HG03064 (cell line): ENCODE measurements at regions not wholly inside any gene's neighbourhood (a gene's known extent, or its start where the extent isn't known, plus 50 kb on each side); places are given as distances from the start of the nearest gene placed in this dataset.
A peak's percentile ranks its signal among the peaks of the same experiment; 100 is the strongest.

Experiments
- ATAC-seq: cut with Tn5 transposase; IDR thresholded peaks from one replicate; pipeline ENCODE4 v1.9.1; 2021; ENCODE audit warnings: low read depth; ENCODE audit not compliant: unreplicated experiment

DNA sequence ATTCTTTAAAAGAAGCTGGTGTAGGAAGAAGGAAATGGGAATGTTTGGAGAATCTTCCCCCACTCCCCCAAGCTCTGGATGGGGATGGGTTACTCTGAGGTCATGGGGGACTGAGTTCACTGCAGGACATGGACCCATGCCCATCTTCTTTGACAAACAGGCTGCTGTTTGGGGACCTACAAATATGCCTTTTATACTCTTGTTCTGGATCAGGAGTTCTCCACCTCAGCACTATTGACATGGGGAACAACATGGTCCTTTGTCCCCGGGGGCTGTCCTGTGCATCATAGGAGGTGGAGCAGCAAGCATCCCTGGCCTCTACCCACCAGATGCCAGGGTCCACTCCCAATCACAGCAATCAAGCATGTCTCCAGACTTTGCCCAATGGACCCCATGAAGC, 365.8 kb upstream of the C1orf174 start:
- ATAC-seq = no peak

DNA sequence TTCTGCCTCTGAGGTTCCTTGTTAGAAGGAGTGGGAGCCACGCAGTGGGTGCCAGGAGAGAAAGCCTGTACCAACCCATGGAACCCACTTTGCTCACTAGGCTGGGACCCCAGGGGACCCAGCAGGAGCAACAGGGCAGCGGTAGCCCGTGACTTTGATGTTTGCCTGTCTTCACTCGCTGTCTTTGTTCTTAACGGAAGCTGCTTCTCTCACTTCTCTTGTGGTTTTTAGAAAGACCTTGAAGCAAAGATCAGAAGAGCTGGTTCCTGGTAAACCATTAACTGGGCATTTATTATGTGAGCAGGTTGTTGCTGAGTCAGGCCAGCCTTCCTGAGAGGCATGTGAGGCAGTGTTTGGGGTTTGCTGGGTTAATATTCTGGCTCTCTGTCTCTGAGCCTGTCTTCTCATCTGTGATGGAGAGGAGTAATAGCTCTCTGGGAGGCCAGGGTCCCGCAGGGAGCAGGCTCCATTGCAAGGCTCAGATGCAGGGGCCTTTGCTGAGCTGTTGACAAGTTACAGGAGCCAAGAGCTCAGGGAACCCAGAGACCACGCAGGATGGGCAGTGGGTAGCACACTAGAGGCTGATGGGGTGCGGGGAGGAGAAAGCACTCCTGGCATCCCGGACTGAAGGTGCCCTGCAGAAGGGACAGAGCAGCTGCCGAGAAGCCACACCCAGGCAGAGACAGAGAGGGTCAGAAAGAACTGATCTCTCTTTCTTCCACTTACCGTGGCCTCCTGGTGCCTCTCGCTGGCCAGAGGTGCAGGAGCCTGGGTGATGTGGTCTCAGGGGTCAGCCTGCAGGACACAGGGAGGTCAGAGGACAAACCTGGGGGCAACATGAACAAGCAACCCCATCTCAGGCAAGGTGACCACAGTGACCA, 367.5 kb upstream of the C1orf174 start:
- ATAC-seq = peak; percentile 91

DNA sequence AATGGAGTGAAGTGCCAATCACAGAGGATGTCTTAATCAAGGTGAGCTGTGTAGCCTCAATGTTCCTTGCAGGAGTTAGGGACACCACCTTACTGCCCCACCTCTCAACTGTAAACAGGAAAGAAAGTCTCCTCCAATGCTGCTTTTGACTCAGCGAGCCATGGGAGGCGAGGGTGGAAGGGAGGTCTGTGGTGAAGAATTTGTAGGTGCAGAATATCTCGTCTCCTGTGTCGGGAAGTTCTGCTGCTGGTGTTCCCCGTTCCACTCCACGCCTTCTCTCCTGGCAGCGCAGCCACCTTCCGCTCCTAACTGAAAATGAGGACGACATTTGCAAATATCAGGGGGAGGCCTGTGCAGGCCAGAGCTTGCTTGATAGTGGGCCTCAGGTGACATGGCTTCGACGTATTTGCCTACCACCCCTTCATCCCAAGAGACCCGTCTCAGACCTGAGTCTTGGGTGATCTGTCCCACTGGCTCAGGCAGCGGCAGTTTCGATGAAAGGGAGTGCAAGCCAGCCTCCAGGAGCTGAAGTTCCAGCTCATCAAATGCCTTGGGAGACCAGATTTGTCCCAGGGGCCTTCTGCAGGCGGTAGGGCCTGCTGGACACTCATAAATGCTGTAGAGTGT, 368.3 kb upstream of the C1orf174 start:
- no peak for ATAC-seq

DNA sequence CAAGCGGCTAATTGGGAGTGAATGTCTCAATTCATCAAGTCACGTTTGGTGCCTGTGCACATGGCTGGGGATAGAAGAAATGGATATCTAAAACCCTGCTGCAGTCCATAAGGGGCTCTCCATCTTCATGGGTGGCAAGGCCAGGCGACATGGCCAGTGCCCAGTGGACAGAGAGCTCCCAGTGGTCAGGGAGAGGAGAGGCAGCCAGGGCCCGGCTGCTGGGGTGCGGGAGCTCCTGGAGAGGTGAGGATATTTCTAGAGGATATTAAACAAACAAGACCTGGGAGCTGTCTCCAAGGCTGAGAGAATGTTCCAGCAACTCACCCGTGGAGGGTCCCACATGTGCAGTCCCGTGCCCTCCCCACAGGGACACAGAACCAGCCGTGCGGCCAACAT, 368.8 kb upstream of the C1orf174 start:
- ATAC-seq = no peak

DNA sequence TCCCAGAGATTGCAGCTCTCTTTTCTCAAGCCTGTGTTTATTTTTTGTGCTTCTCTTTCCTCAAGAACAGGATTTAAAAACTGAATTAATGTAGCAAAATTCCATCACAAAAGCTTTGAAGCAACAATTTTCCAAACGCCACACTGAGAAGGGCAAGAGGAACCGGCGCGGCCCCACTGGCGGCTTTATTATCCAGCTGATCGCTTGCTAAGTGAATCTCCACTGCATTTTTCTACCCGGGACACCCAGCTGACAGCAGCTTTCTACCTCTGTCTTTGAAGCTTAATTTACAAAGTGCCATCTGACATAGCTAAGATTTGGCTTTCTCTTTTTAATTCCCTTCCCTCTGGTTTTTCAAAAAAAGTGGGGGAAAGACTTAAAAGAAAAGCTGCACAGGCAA, 369.3 kb upstream of the C1orf174 start:
- ATAC-seq = no peak

DNA sequence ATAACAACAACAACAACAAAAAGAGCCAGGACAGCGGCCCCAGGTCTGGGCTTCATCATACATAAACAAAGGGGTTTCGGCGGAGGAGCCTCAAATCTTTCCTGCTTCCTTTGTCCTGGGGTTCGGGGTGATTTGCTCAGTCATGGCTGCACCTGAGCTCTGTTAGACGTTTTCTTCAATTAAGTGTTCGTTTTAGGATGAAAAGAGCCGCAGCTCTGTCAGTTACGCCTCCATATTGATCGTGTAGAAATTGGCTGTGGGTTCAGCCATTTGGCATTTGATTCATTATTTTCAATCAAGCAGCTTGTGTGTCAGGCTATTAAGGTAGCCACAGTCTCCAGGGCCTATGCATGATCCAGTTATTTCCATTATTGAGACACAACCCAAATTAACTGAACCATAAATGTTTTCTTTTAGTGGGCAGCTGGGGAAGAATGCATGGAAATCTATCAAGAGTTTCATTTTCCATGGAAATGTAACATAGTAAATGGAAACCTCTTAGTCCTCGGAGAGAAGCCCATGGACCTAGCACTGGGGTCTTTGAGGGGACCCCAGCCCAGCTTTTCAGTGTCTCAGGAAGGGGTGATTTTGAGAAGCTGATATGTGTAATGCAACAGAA, 370.0 kb upstream of the C1orf174 start:
- no peak for ATAC-seq

DNA sequence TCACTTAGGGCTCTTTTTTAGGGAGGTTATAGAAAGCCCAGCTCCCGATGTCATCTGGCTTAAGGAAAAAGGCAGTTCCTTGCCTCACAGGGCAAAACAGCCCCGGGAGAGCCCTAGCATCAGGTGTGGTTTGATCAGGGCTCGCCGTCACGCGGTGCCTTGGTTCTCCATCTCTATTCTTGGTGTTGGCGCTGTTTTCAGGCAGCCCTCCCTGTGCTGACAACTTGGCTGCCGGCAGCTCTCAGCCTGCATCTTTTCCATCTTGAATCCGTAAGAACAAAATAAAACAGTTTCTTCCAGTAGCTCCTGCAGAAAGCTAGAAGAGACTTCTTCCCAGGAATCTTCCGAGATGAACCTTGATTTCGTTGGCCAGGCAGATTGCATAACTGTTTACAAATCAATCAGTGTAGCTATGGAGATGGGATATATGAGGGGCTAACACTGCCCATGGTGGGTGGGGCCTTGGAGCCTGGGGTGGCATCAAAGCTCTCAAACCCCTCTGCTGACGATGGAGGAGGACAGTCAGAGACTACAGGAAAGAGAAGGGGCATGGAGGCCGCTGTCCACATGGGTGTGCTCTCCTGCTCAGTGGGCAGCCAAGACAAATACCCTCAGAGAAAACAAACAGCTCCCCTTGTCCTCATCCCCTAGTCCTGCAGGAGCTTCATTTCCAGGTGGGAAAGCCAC, 370.7 kb upstream of the C1orf174 start:
- no peak for ATAC-seq

DNA sequence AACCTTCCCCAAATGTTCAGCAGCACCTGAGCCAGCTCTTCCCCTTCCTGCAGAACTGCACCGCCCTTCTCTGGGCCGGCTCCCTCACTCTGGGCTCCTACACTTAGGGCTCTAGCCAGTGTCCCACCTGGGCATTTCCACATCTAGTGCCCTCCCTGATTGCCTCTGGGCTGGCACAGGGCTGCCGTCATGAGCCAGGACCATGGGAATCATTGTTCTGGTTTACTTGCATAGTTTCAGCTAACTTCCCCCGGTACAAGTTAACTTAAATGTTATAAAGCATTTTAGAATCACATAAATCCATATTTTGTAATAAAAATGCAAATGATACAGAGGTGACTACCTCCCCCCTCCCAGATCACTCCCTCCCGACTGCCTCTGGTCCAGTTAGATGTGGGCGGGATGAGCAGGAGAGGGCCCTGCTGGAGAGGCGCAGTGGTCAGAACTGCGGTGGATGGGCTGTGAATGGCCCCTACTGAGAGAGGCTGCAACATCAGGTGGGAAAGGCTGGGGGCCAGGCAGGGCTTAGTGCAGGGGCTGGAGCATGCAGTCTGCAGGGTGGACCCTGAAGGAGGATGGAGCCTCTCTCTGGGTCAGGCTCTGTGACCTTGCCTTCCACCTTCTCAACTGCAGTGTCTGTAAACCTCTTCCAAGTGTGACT, 371.4 kb upstream of the C1orf174 start:
- no peak for ATAC-seq

DNA sequence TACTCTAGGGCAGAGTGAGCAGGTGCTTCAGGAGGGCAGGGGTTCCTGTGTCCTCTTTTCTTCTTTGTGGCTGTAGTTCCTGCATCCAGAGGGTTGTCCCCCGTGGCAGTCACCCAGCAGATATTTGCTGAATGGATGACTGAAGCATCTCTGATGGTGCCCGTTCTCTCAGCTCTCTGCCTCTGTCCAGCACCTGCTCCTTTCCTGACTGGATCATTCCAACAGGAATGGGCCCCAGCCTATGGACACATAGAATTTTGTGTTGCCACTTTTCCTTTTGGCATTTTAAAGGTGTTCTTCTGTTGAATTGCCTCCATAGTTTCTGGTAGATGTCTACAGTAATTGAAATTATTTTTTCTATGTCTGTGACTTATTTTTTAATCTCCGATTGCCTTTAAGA, 372.5 kb upstream of the C1orf174 start:
- ATAC-seq = no peak

DNA sequence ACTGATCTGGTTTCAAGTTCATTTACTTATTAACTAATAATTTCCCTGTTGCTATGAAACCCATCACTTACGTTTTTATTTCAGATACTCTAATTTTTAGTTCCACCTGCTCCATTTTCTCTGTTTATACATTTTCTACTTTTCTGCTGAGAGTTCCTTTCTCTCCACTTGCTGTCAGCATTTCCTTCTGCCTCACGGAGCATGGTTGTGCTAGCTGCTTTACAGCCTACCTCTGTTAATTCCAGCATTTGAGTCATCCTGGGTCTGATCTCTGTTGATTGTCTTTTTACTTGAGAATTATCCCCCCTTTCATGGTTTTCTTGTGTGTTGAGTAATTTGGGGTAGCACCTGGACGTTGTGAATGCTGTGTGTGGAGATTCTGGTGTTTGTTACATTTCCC, 373.2 kb upstream of the C1orf174 start:
- no peak for ATAC-seq

DNA sequence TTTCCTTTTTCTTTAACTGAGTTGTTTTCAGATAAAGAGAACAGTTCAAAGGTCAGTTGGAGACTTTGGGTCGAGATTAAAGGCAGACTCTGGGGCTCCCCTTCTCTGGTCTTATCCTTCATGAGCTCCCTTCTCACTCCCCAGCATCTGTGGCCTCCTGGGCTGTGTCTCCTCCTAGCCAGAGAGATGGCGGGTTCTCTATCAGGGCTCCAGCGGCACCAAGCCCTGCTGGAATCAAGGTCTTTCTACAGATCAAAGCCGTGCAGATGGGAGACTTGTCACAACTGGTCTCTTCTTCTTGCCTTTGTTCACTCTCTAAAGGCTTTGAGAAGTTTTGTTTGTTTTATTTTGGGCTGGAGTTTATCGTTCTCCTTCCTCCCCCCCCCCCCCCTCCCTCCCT, 373.7 kb upstream of the C1orf174 start:
- ATAC-seq = no peak

DNA sequence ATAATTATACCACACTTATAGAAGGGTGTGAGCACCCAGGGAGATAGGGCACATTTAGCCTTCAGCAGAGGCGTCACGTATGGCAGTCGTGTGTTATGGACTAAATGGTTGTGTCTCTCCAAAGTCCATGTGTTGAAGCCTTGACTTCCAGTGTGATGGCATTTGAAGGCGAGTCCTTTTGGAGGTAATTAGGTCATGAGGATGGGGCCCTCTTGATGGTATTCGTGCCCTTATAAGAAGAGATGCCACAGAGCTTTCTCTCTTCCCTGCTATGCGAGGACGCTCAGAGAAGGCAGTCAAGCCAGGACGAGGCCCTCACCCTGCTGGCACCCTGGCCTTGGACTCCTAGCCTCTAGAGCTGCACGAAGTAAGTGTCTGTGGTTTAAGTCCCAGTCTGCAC, 375.0 kb upstream of the C1orf174 start:
- ATAC-seq = no peak

DNA sequence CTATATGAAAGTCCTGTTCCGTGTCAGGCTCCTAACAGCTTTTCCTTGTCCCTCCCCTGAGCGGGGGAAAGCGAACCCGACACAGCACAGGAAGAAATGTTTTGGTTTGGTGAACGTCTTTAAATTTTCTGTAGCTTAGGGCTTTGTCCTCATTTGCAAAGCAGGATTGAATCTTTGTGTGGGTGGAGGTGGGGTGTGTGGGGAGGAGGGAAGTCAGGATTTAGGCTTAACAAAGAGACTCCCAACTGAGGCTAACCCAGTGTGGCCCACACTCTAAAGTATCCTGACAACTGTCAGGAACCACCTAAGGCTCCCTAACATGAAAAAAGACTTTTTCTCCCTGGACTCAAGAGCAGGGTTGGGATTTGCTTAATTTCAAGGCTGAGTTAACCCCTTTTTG, 376.2 kb upstream of the C1orf174 start:
- ATAC-seq = no peak

DNA sequence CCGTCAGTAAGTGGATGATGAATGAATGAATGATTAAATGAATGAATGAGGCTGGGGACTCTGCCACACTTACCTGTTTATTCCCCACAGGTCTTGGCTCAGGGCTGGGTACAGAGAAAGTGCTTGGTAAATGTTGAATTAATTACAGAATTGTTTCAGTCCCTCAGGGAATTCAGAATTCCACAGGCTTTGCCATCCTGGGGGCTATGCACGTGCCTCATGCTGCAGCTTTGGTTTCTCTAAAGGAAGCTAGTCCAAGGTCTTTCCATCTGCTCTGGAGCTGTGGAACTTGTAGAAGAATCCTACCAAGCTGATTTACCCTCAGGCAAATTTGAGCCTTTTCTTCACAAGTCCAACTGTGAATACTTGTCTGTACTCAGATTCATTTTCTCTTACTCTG, 376.8 kb upstream of the AJAP1 start:
- no peak for ATAC-seq

DNA sequence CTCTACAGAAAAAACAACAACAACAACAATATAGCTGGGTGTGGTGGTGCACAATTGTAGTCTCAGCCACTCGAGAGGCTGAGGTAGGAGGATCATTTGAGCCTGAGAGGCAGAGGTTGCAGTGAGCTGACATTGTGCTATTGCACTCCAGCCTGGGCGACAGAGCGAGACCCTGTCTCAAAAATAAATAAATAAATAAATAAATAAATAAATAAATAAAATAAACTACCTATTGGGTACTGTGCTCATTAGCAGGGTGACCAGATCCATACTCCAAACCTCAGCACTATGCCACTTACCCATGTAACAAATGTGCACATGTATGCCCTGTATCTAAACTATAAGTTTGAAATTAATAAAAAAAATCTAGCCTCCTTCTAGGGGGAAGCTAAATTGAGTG, 369.4 kb upstream of the AJAP1 start:
- ATAC-seq = no peak

DNA sequence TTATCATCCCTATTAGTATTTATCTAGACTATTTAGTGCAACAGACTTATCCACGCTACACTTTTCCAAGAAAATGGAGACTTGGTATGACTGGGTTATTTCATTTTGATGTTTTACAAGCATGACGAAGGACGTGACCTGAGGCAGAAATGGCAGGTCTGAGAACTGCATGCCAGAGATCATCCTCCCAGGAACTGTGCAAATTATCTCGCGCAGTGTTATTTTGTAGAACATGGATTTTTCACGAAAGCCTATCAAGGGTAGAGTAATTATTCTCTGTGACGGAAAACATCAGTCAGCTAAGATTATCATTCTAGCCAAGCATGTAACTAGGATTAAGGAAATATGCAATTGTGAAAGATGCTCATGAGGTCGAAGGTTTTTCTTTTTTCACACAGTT, 361.5 kb upstream of the AJAP1 start:
- ATAC-seq = no peak

DNA sequence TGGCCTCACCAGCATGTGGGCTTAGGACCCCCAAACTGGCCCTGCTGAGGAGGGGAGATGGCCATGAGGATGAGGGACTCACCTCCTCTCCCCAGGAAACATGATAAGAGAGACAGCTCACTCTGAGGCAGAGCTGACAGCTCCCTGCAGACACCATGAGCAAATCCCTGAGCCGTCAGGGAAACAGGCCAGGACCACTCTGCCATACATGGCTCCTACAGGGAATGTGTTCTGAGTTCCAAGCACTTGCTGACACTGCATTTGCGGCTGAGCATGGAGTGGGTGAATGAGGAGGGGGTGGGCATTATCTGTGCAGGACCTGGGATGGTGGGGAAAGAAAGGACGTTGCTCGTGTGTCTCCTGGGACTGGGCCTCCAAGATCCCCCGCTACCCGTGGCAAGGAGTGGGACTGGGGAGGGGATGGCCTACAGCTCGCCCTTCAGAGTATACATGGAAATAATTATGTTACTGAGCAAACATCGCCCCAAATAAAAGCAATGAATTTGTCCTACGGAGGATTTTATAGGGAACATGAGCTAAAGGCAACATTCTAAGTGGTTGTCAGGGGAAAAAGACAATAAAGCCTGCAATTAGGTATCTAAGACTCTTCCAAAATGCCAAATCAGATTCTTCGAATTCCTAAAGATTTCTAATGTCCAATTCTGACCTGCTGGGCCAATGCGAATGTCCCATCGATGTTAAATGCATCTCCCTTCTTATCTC, 355.9 kb upstream of the AJAP1 start:
- ATAC-seq = no peak

DNA sequence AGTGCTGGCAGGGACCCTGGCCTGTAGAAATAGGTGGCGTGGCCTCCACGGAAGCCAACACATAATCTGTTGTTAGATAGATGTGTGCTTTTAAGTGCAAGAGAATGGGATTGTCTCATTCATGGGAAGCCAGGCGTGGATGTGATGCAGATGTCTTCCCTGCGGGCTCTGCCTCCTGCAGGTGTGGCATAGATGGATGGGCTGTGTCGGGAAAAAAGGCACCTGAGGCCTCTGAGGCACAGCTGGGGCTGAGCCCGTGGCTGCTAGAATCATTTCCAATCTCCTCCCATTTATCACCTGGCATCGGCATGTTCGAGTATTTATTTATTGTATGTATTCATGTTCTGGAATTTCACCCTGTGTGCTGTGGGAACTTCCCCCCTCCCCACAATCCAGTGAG, 353.4 kb upstream of the AJAP1 start:
- ATAC-seq = no peak

DNA sequence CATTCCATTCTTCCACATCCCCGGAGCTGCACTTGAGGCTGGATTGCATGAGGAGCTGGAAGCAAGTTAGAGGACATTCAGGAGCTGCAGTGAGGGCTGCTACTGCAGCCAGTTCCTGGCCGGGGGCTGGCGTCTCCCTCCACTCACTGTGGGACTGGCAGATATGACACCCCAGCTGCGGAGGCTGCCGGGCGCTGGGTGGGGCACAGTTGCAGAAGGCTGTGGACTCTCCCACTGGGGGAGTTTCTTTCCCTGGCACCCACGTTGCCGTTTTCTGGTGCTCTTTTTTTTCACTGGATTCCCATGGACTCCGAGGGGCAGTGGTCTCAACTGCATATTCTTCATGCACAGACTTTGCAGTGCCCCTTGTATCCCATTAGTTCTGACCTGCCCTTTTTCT, 351.1 kb upstream of the AJAP1 start:
- ATAC-seq = no peak
